ENCODE measurements at regions not wholly inside any gene's neighbourhood (a gene's known extent, or its start where the extent isn't known, plus 50 kb on each side); places are given as distances from the start of the nearest gene placed in this dataset.

- no peak overlapping the region for H3K27ac Mint-ChIP-seq (ENCODE audit: unreplicated experiment)
- H4K20me1 ChIP-seq (ENCODE audit: insufficient read depth, low read length) = no peaks in the 10 kb centered on the region
- no peak overlapping the region for H3K4me3 ChIP-seq (ENCODE audit: insufficient read depth, low read depth, low read length)
- no peaks in the 10 kb centered on the region for H3K4me1 Mint-ChIP-seq (ENCODE audit: low read depth, unreplicated experiment)
- no peak overlapping the region for H3K9ac ChIP-seq (ENCODE audit: low read length)
- H3K27ac ChIP-seq (ENCODE audit: low read depth, low read length) = no peak overlapping the region
- H3K4me2 ChIP-seq (ENCODE audit: low read length) = no peak overlapping the region
- DNase-seq (ENCODE audit: low read depth) = no peak
- no peaks in the 10 kb centered on the region for H3K9me3 Mint-ChIP-seq (ENCODE audit: unreplicated experiment)
- TF ChIP-seq EZH2 (IDR thresholded peaks at IDR 0.05; ENCODE audit: insufficient read depth, low read length) = no peak
- no peak for TF ChIP-seq CTCF (IDR thresholded peaks at IDR 0.05; ENCODE audit: insufficient read depth, low read depth, low read length)
- no peak overlapping the region for H2AFZ ChIP-seq (ENCODE audit: low read depth, low read length)
- H3K79me2 ChIP-seq (ENCODE audit: insufficient read depth, low read length) = no peaks in the 10 kb centered on the region
- no peak overlapping the region for H3K4me3 Mint-ChIP-seq (ENCODE audit: unreplicated experiment)
- H3K4me1 ChIP-seq (ENCODE audit: insufficient read depth, low read length) = no peaks in the 10 kb centered on the region
- FAIRE-seq = no peak
- H3K27me3 ChIP-seq (ENCODE audit: insufficient read depth, low read length) = no peaks in the 10 kb centered on the region
- no peaks in the 10 kb centered on the region for H3K36me3 Mint-ChIP-seq (ENCODE audit: low read depth, unreplicated experiment)
- no peaks in the 10 kb centered on the region for H3K27me3 Mint-ChIP-seq (ENCODE audit: low read depth, unreplicated experiment)
- no peaks in the 10 kb centered on the region for H3K9me3 ChIP-seq (ENCODE audit: insufficient read depth, low read depth, low read length)
- no peaks in the 10 kb centered on the region for H3K36me3 ChIP-seq (ENCODE audit: insufficient read depth, low read length)
Measured at GRCh38 chr4:94063084-94063483, 144.6 kb upstream of the SMARCAD1 start.

DNA sequence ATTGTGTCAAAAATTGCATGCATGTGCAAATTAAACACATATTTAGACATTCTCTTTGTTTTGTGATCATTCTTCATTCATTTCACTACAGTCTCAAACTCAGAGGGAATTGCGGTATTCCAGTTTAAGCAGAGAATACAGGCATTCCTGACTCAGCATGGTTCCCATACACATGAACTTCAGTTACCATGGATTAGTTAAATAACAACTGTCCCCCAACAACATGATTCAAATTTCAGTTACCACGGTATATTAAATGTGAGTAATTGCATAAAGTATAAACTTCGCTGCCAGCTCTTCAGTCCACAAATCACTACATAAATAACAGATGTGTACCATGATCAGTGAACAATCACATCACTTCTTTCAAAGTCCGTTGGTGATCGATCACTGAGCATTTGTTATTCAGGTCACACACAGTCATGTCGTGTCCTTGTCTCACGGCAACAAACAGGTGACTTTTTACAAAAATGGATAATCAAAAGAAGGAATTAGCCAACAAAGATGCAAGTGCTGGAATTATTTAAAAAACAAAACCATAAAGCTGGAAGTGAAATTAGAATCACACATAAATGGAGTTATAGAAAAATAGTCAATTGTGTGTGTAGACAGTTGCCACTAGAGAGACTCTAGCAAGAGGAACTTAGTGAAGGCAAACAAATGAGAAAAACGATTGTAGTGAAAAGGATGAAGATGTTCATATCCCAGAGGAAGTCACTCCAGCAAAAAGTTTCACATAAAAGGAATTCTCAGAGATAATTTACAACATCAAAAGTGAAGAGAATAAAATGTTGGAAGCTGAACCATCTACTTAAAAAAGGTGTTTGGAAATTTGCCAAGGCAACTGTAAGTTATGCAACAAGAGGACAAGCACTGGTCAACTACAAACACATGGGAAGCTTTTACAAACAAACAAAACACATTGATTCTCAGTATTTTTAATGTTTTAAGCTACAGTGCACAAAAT, 138.6 kb upstream of the SMARCAD1 start:
- H2AFZ ChIP-seq (ENCODE audit: low read depth, low read length) = no peak overlapping the region
- Mint-ChIP-seq H3K27ac (ENCODE audit: unreplicated experiment) (no peak overlapping the region), H3K27me3 (ENCODE audit: low read depth, unreplicated experiment) (no peaks in the 10 kb centered on the region), H3K36me3 (ENCODE audit: low read depth, unreplicated experiment) (no peaks in the 10 kb centered on the region), H3K4me3 (ENCODE audit: unreplicated experiment) (no peak overlapping the region), H3K9me3 (ENCODE audit: unreplicated experiment) (no peaks in the 10 kb centered on the region), H3K4me1 (ENCODE audit: low read depth, unreplicated experiment) (no peaks in the 10 kb centered on the region)
- no peak overlapping the region for H3K4me3 ChIP-seq (ENCODE audit: insufficient read depth, low read depth, low read length)
- no peaks in the 10 kb centered on the region for H3K79me2 ChIP-seq (ENCODE audit: insufficient read depth, low read length)
- H3K27ac ChIP-seq (ENCODE audit: low read depth, low read length) = no peak overlapping the region
- DNase-seq (ENCODE audit: low read depth) (no peak), FAIRE-seq (no peak)
- H4K20me1 ChIP-seq (ENCODE audit: insufficient read depth, low read length) = no peaks in the 10 kb centered on the region
- TF ChIP-seq EZH2 (IDR thresholded peaks at IDR 0.05; ENCODE audit: insufficient read depth, low read length) = no peak
- no peaks in the 10 kb centered on the region for H3K9me3 ChIP-seq (ENCODE audit: insufficient read depth, low read depth, low read length)
- H3K4me2 ChIP-seq (ENCODE audit: low read length) = no peak overlapping the region
- H3K4me1 ChIP-seq (ENCODE audit: insufficient read depth, low read length) = no peaks in the 10 kb centered on the region
- no peaks in the 10 kb centered on the region for H3K27me3 ChIP-seq (ENCODE audit: insufficient read depth, low read length)
- H3K36me3 ChIP-seq (ENCODE audit: insufficient read depth, low read length) = no peaks in the 10 kb centered on the region
- no peak overlapping the region for H3K9ac ChIP-seq (ENCODE audit: low read length)

DNA sequence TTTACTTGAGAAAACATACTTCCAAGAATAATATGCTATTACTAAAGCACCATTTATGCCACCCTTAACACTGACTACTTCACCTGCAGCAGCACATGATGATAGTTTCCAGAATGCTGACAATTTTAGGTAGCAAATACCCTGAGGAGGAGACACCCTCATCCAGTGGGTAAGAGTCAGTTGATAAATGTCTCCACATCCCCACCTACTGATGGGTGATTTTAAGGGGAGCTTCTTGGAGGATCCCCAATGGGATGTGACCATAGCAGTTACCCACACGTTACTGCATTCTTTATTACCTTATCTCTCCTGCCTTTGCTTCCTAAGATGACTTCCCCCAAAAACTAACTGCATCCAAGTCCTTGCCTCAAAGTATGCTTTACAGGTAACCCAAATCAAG, 131.2 kb upstream of the SMARCAD1 start:
- Mint-ChIP-seq H3K36me3 (ENCODE audit: low read depth, unreplicated experiment) (no peaks in the 10 kb centered on the region), H3K27ac (ENCODE audit: unreplicated experiment) (no peak overlapping the region)

More for the DNA sequence above, 131.2 kb upstream of the SMARCAD1 start:
- no peaks in the 10 kb centered on the region for H4K20me1 ChIP-seq (ENCODE audit: insufficient read depth, low read length)
- H3K4me1 Mint-ChIP-seq (ENCODE audit: low read depth, unreplicated experiment) = no peaks in the 10 kb centered on the region
- TF ChIP-seq CTCF (IDR thresholded peaks at IDR 0.05; ENCODE audit: insufficient read depth, low read depth, low read length) (no peak), EZH2 (IDR thresholded peaks at IDR 0.05; ENCODE audit: insufficient read depth, low read length) (no peak)
- no peaks in the 10 kb centered on the region for H3K36me3 ChIP-seq (ENCODE audit: insufficient read depth, low read length)
- H3K9me3 Mint-ChIP-seq (ENCODE audit: unreplicated experiment) = peaks cover 2% of the 10 kb centered on the region
- H3K4me3 ChIP-seq (ENCODE audit: insufficient read depth, low read depth, low read length) = no peak overlapping the region
- H3K4me1 ChIP-seq (ENCODE audit: insufficient read depth, low read length) = no peaks in the 10 kb centered on the region
- no peaks in the 10 kb centered on the region for H3K27me3 Mint-ChIP-seq (ENCODE audit: low read depth, unreplicated experiment)
- DNase-seq (ENCODE audit: low read depth) (no peak), FAIRE-seq (no peak)
- H3K27ac ChIP-seq (ENCODE audit: low read depth, low read length) = no peak overlapping the region
- H3K9me3 ChIP-seq (ENCODE audit: insufficient read depth, low read depth, low read length) = peaks cover 2% of the 10 kb centered on the region
- no peak overlapping the region for H2AFZ ChIP-seq (ENCODE audit: low read depth, low read length)
- no peaks in the 10 kb centered on the region for H3K27me3 ChIP-seq (ENCODE audit: insufficient read depth, low read length)
- no peaks in the 10 kb centered on the region for H3K79me2 ChIP-seq (ENCODE audit: insufficient read depth, low read length)
- H3K4me3 Mint-ChIP-seq (ENCODE audit: unreplicated experiment) = no peak overlapping the region
- no peak overlapping the region for H3K4me2 ChIP-seq (ENCODE audit: low read length)
- H3K9ac ChIP-seq (ENCODE audit: low read length) = no peak overlapping the region
